ENCODE measurements at regions not wholly inside any gene's neighbourhood (a gene's known extent, or its start where the extent isn't known, plus 50 kb on each side); places are given as distances from the start of the nearest gene placed in this dataset.
"Not testable (repeated sequence)": the region's sequence is repeated elsewhere in the genome, so short reads cannot be mapped to it uniquely, and the experiment has no call there.

- DNase-seq (ENCODE audit: low read depth in 2 of 2): no peak
Measured at GRCh38 chr12:58310809-58311622, 369.6 kb downstream of the ATP23 start.

- DNase-seq (ENCODE audit: low read depth in 2 of 2): no peak
Measured at GRCh38 chr12:58313091-58313855, 371.9 kb downstream of the ATP23 start.

- DNase-seq (ENCODE audit: low read depth in 2 of 2): no peak
Measured at GRCh38 chr12:58314610-58315009, 373.2 kb downstream of the ATP23 start.

GRCh38 chr12:58316926-58317325, 375.6 kb downstream of the ATP23 start:
- no peak for DNase-seq (ENCODE audit: low read depth in 2 of 2)

GRCh38 chr12:58321414-58321813, 380.0 kb downstream of the ATP23 start:
- DNase-seq (ENCODE audit: low read depth in 2 of 2): no peak

GRCh38 chr12:58323676-58324075, 382.3 kb downstream of the ATP23 start:
- DNase-seq (ENCODE audit: low read depth in 2 of 2): no peak

- no peak for DNase-seq (ENCODE audit: low read depth in 2 of 2)
Measured at GRCh38 chr12:58325561-58325960, 384.2 kb downstream of the ATP23 start.

GRCh38 chr12:58326534-58326933, 385.2 kb downstream of the ATP23 start:
- no peak for DNase-seq (ENCODE audit: low read depth in 2 of 2)

GRCh38 chr12:58336581-58337242, 395.3 kb downstream of the ATP23 start:
- DNase-seq (ENCODE audit: low read depth in 2 of 2): not testable (repeated sequence)

- not testable (repeated sequence) for DNase-seq (ENCODE audit: low read depth in 2 of 2)
Measured at GRCh38 chr12:58337539-58337938, 396.2 kb downstream of the ATP23 start.

GRCh38 chr12:58341791-58342190, 400.4 kb downstream of the ATP23 start:
- no peak for DNase-seq (ENCODE audit: low read depth in 2 of 2)

- DNase-seq (ENCODE audit: low read depth in 2 of 2): no peak
Measured at GRCh38 chr12:58342736-58343135, 401.4 kb downstream of the ATP23 start.

GRCh38 chr12:58346032-58346632, 404.8 kb downstream of the ATP23 start:
- DNase-seq (ENCODE audit: low read depth in 2 of 2): no peak

GRCh38 chr12:58347188-58347587, 405.8 kb downstream of the ATP23 start:
- no peak for DNase-seq (ENCODE audit: low read depth in 2 of 2)

- DNase-seq (ENCODE audit: low read depth in 2 of 2): no peak
Measured at GRCh38 chr12:58347691-58348090, 406.3 kb downstream of the ATP23 start.

GRCh38 chr12:58349161-58349560, 407.8 kb downstream of the ATP23 start:
- no peak for DNase-seq (ENCODE audit: low read depth in 2 of 2)

GRCh38 chr12:58356794-58357193, 415.4 kb downstream of the ATP23 start:
- DNase-seq (ENCODE audit: low read depth in 2 of 2): no peak

GRCh38 chr12:58357511-58357910, 416.1 kb downstream of the ATP23 start:
- no peak for DNase-seq (ENCODE audit: low read depth in 2 of 2)

- no peak for DNase-seq (ENCODE audit: low read depth in 2 of 2)
Measured at GRCh38 chr12:58358369-58358768, 417.0 kb downstream of the ATP23 start.

GRCh38 chr12:58359084-58359483, 417.7 kb downstream of the ATP23 start:
- no peak for DNase-seq (ENCODE audit: low read depth in 2 of 2)

GRCh38 chr12:58361056-58361455, 419.7 kb downstream of the ATP23 start:
- no peak for DNase-seq (ENCODE audit: low read depth in 2 of 2)

- no peak for DNase-seq (ENCODE audit: low read depth in 2 of 2)
Measured at GRCh38 chr12:58363971-58364370, 422.6 kb downstream of the ATP23 start.

All from stimulated activated CD4-positive, alpha-beta T cell treated with anti-CD3 and anti-CD28 coated beads, Interleukin-4, amount 100 ng/mL, for 48 hours (primary cell).